SIG-M5 treated with dmso at 0.1 percent for 504 hours (cell line): ENCODE measurements at regions not wholly inside any gene's neighbourhood (a gene's known extent, or its start where the extent isn't known, plus 50 kb on each side); places are given as distances from the start of the nearest gene placed in this dataset.

Source experiments
- DNase-seq: peaks from one replicate; lab custom pipeline; 2025; ENCODE audit not compliant: unreplicated experiment; lab: John Stamatoyannopoulos, UW

- no peak for DNase-seq
These were observed 205.3 kb downstream of the THBS2 start for GRCh38 chr6:169048185-169048864.

GRCh38 chr6:169047345-169047744, 206.3 kb downstream of the THBS2 start:
- no peak for DNase-seq

- no peak for DNase-seq
These were observed 207.0 kb downstream of the THBS2 start for GRCh38 chr6:169046483-169047192.

GRCh38 chr6:169046021-169046420, 207.6 kb downstream of the THBS2 start:
- no peak for DNase-seq

GRCh38 chr6:169045486-169045885, 208.2 kb downstream of the THBS2 start:
- no peak for DNase-seq

- DNase-seq, result no peak
These were observed 209.0 kb downstream of the THBS2 start for GRCh38 chr6:169044381-169045230.

GRCh38 chr6:169042061-169042460, 211.6 kb downstream of the THBS2 start:
- no peak for DNase-seq

- no peak for DNase-seq
These were observed 212.6 kb downstream of the THBS2 start for GRCh38 chr6:169041078-169041477.

GRCh38 chr6:169038691-169039090, 215.0 kb downstream of the THBS2 start:
- DNase-seq, result no peak

- no peak for DNase-seq
These were observed 218.0 kb downstream of the THBS2 start for GRCh38 chr6:169035385-169036240.

GRCh38 chr6:169034516-169035167, 219.0 kb downstream of the THBS2 start:
- no peak for DNase-seq

GRCh38 chr6:169029861-169030260, 223.8 kb downstream of the THBS2 start:
- DNase-seq, result no peak

GRCh38 chr6:169028343-169028742, 225.3 kb downstream of the THBS2 start:
- DNase-seq, result peak; percentile 2

- DNase-seq, result no peak
These were observed 227.5 kb downstream of the THBS2 start for GRCh38 chr6:169026175-169026574.

- DNase-seq, result no peak
These were observed 229.5 kb downstream of the THBS2 start for GRCh38 chr6:169024047-169024660.

GRCh38 chr6:169023161-169023874, 230.3 kb downstream of the THBS2 start:
- DNase-seq, result no peak

- DNase-seq, result no peak
These were observed 231.6 kb downstream of the THBS2 start for GRCh38 chr6:169022079-169022478.

GRCh38 chr6:169020821-169021220, 232.8 kb downstream of the THBS2 start:
- DNase-seq, result no peak
